Panc1 (cell line): ENCODE measurements at regions not wholly inside any gene's neighbourhood (a gene's known extent, or its start where the extent isn't known, plus 50 kb on each side); places are given as distances from the start of the nearest gene placed in this dataset.

Experiments used
- ATAC-seq: fragments of 200-7000 bp; cut with Tn5 transposase; 2 replicates; pipeline ENCODE4 v1.9.1; 2020; ENCODE audit warnings: mild to moderate bottlenecking, moderate library complexity
- BruUV-seq: library from RNA; stranded (reverse); fragments of 400-500 nt; replicated peaks from 2 replicates; lab custom pipeline; 2021; lab: Mats Ljungman, UMichigan
- CTCF ChIA-PET: fragments of 300-600 bp; sonication (Branson Sonifier 250); formaldehyde crosslinking; loops from one replicate; lab custom pipeline; 2022; ENCODE audit warnings: antibody characterized with exemption; lab: Charles Lee
- POLR2A ChIA-PET: fragments of 300-600 bp; sonication (Branson Sonifier 250); formaldehyde crosslinking; loops from one replicate; lab custom pipeline; 2022; ENCODE audit warnings: antibody characterized with exemption; lab: Charles Lee
- DNase-seq: peaks from one replicate; pipeline ENCODE4 v3.0.0-alpha.2; 2010; ENCODE audit warnings: low read depth, low spot score
- H3K27ac ChIP-seq: 2 replicates; pipeline ENCODE4 v1.5.1; 2011; ENCODE audit warnings: mild to moderate bottlenecking, low read length, inconsistent platforms
- H3K27me3 ChIP-seq: fragments of 200-500 bp; sonication (Bioruptor generic); 2 replicates; pipeline ENCODE4 v1.6.0; 2014; ENCODE audit warnings: low read length, inconsistent platforms; ENCODE audit not compliant: control insufficient read depth, insufficient read depth
- H3K36me3 ChIP-seq: fragments of 200-500 bp; sonication (Bioruptor generic); 2 replicates; pipeline ENCODE4 v1.5.1; 2014; ENCODE audit warnings: inconsistent platforms, mild to moderate bottlenecking, low read length, moderate library complexity; ENCODE audit not compliant: control insufficient read depth, insufficient read depth
- H3K4me1 ChIP-seq: 2 replicates; pipeline ENCODE4 v1.5.1; 2011; ENCODE audit warnings: inconsistent platforms, mild to moderate bottlenecking, low read length, moderate library complexity; ENCODE audit not compliant: control insufficient read depth, insufficient read depth
- H3K4me3 ChIP-seq, 2 experiments: 2 replicates each; pipeline ENCODE4 v1.5.1; 2011 to 2012; ENCODE audit warnings: low read depth in 2 of 2, low read length in 2 of 2, mild to moderate bottlenecking in 2 of 2, inconsistent platforms in 1 of 2, moderate library complexity in 1 of 2
- H3K9me3 ChIP-seq: fragments of 200-500 bp; sonication (Bioruptor generic); 2 replicates; pipeline ENCODE4 v1.5.1; 2014; ENCODE audit warnings: low read depth, mild to moderate bottlenecking, inconsistent platforms, low read length, moderate library complexity; ENCODE audit not compliant: control insufficient read depth, insufficient read depth
- POLR2AphosphoS5 ChIP-seq: IDR thresholded peaks from 2 replicates; pipeline ENCODE4 v1.6.1; 2012; ENCODE audit warnings: mild to moderate bottlenecking, low read depth, low read length, moderate library complexity
- SIN3A ChIP-seq: IDR thresholded peaks from 2 replicates; pipeline ENCODE4 v1.6.1; 2012; ENCODE audit warnings: low read depth, mild to moderate bottlenecking, low read length, moderate library complexity, borderline replicate concordance; ENCODE audit not compliant: insufficient read depth
- TCF7L2 ChIP-seq: IDR thresholded peaks from 2 replicates; pipeline ENCODE4 v1.6.1; 2011; ENCODE audit warnings: mild to moderate bottlenecking, low read depth, low read length, inconsistent platforms
- in situ Hi-C: cut with HindIII; loops from 2 replicates; pipeline ENCODE4 v1.10.0; 2016; ENCODE audit warnings: low sequenced_read_pairs, low pct_unique_long_range_greater_than_20kb
- intact Hi-C: fragments of 100-400 bp; cut with micrococcal nuclease; formaldehyde crosslinking; loops from one replicate; pipeline ENCODE4 v1.10.0; 2022; ENCODE audit not compliant: unreplicated experiment
- TF ChIP-seq, protein P1 (sequence below): fragments of 450-650 bp; IDR thresholded peaks from 2 replicates; pipeline ENCODE4 v1.5.1; 2017; ENCODE audit warnings: mild to moderate bottlenecking
- TF ChIP-seq, protein P2 (sequence below), 2 experiments: IDR thresholded peaks; 2 replicates each; pipeline ENCODE4 v1.6.1; 2011 to 2012; ENCODE audit warnings: low read depth in 2 of 2, control low read depth in 1 of 2, low read length in 1 of 2, mild to moderate bottlenecking in 1 of 2, moderate library complexity in 1 of 2; ENCODE audit not compliant: insufficient read depth in 1 of 2

- in situ Hi-C loops = no loop called here
- intact Hi-C loops = no loop called here
- DNase-seq = no peak
- H3K4me3 ChIP-seq = no peak overlapping the region
- ChIA-PET CTCF (no interaction called here), POLR2A (no interaction called here)
- H3K9me3 ChIP-seq = no peaks in the 10 kb centered on the region
- no peaks in the 10 kb centered on the region for H3K27me3 ChIP-seq
- H3K4me1 ChIP-seq = no peaks in the 10 kb centered on the region
- ATAC-seq = no peak
- no TSS peak for BruUV-seq
- H3K27ac ChIP-seq = no peak overlapping the region
- H3K36me3 ChIP-seq = no peaks in the 10 kb centered on the region
- TF ChIP-seq TCF7L2 (no peak), POLR2AphosphoS5 (no peak), SIN3A (no peak)
- TF ChIP-seq, protein P1, sequence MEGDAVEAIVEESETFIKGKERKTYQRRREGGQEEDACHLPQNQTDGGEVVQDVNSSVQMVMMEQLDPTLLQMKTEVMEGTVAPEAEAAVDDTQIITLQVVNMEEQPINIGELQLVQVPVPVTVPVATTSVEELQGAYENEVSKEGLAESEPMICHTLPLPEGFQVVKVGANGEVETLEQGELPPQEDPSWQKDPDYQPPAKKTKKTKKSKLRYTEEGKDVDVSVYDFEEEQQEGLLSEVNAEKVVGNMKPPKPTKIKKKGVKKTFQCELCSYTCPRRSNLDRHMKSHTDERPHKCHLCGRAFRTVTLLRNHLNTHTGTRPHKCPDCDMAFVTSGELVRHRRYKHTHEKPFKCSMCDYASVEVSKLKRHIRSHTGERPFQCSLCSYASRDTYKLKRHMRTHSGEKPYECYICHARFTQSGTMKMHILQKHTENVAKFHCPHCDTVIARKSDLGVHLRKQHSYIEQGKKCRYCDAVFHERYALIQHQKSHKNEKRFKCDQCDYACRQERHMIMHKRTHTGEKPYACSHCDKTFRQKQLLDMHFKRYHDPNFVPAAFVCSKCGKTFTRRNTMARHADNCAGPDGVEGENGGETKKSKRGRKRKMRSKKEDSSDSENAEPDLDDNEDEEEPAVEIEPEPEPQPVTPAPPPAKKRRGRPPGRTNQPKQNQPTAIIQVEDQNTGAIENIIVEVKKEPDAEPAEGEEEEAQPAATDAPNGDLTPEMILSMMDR = no peak
- TF ChIP-seq, protein P2, sequence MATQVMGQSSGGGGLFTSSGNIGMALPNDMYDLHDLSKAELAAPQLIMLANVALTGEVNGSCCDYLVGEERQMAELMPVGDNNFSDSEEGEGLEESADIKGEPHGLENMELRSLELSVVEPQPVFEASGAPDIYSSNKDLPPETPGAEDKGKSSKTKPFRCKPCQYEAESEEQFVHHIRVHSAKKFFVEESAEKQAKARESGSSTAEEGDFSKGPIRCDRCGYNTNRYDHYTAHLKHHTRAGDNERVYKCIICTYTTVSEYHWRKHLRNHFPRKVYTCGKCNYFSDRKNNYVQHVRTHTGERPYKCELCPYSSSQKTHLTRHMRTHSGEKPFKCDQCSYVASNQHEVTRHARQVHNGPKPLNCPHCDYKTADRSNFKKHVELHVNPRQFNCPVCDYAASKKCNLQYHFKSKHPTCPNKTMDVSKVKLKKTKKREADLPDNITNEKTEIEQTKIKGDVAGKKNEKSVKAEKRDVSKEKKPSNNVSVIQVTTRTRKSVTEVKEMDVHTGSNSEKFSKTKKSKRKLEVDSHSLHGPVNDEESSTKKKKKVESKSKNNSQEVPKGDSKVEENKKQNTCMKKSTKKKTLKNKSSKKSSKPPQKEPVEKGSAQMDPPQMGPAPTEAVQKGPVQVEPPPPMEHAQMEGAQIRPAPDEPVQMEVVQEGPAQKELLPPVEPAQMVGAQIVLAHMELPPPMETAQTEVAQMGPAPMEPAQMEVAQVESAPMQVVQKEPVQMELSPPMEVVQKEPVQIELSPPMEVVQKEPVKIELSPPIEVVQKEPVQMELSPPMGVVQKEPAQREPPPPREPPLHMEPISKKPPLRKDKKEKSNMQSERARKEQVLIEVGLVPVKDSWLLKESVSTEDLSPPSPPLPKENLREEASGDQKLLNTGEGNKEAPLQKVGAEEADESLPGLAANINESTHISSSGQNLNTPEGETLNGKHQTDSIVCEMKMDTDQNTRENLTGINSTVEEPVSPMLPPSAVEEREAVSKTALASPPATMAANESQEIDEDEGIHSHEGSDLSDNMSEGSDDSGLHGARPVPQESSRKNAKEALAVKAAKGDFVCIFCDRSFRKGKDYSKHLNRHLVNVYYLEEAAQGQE (IDR thresholded peaks at IDR 0.05; ENCODE audit: insufficient read depth in 1 of 2, low read depth in 2 of 2, low read length in 1 of 2) = no peak
These were observed 496.2 kb downstream of the COG6 start for GRCh38 chr13:40151673-40152072.

- no TSS peak for BruUV-seq
- in situ Hi-C loops = no loop called here
- H3K9me3 ChIP-seq = no peaks in the 10 kb centered on the region
- H3K4me3 ChIP-seq = no peak overlapping the region
- ChIA-PET POLR2A (no interaction called here), CTCF (no interaction called here)
- H3K27ac ChIP-seq = no peak overlapping the region
- TF ChIP-seq, protein P1 = no peak
- TF ChIP-seq, protein P2 (IDR thresholded peaks at IDR 0.05; ENCODE audit: insufficient read depth in 1 of 2, low read depth in 2 of 2, low read length in 1 of 2) = no peak
- no peak for TF ChIP-seq POLR2AphosphoS5
- TF ChIP-seq SIN3A = no peak
- no peak for TF ChIP-seq TCF7L2
- intact Hi-C loops = no loop called here
- DNase-seq (no peak), ATAC-seq (no peak)
- H3K36me3 ChIP-seq = no peaks in the 10 kb centered on the region
- H3K27me3 ChIP-seq = no peaks in the 10 kb centered on the region
- no peaks in the 10 kb centered on the region for H3K4me1 ChIP-seq
These were observed 496.7 kb downstream of the COG6 start for GRCh38 chr13:40152145-40152544.
